HL-60 (cell line): ENCODE measurements at regions not wholly inside any gene's neighbourhood (a gene's known extent, or its start where the extent isn't known, plus 50 kb on each side); places are given as distances from the start of the nearest gene placed in this dataset.

ENCODE experiments used
- DNase-seq, 2 experiments: peaks; one replicate each; pipeline ENCODE4 v3.0.0-alpha.2; 2010 to 2020; ENCODE audit warnings: low read depth in 1 of 2, low spot score in 1 of 2
- H3K27ac ChIP-seq: fragments of 250-450 bp; sonication (Bioruptor Pico); replicated peaks from 2 replicates; pipeline ENCODE4 v1.5.1; 2020; ENCODE audit warnings: mild to moderate bottlenecking, moderate library complexity
- H3K27me3 ChIP-seq: fragments of 250-450 bp; sonication (Bioruptor Pico); 2 replicates; pipeline ENCODE4 v1.5.1; 2021; ENCODE audit warnings: mild to moderate bottlenecking, moderate library complexity; ENCODE audit not compliant: insufficient read depth, poor library complexity, severe bottlenecking
- H3K4me3 ChIP-seq: replicated peaks from 2 replicates; pipeline ENCODE4 v1.5.1; 2011; ENCODE audit warnings: mild to moderate bottlenecking, control low read depth, low read length; ENCODE audit not compliant: insufficient read depth
- CTCF ChIP-seq: IDR thresholded peaks from one replicate; pipeline ENCODE4 v1.5.1; 2011; ENCODE audit warnings: low read length, control low read depth, inconsistent platforms; ENCODE audit not compliant: insufficient read depth
- GABPA ChIP-seq: IDR thresholded peaks from 2 replicates; pipeline ENCODE4 v1.6.1; 2012; ENCODE audit warnings: low read depth
- POLR2AphosphoS5 ChIP-seq: IDR thresholded peaks from 2 replicates; pipeline ENCODE4 v1.6.1; 2012; ENCODE audit warnings: low read depth
- SPI1 ChIP-seq: IDR thresholded peaks from 2 replicates; pipeline ENCODE4 v1.6.1; 2012; ENCODE audit warnings: low read depth, mild to moderate bottlenecking, borderline replicate concordance
- TF ChIP-seq, protein P1 (sequence below): IDR thresholded peaks from 2 replicates; pipeline ENCODE4 v1.6.1; 2012; ENCODE audit warnings: low read depth; ENCODE audit not compliant: insufficient replicate concordance

GRCh38 chr10:6980353-6980752, 400.3 kb upstream of the PRKCQ start:
- Histone ChIP-seq H3K27me3 (no peaks in the 10 kb centered on the region), H3K27ac (no peak overlapping the region), H3K4me3 (no peak overlapping the region)
- TF ChIP-seq, protein P1, sequence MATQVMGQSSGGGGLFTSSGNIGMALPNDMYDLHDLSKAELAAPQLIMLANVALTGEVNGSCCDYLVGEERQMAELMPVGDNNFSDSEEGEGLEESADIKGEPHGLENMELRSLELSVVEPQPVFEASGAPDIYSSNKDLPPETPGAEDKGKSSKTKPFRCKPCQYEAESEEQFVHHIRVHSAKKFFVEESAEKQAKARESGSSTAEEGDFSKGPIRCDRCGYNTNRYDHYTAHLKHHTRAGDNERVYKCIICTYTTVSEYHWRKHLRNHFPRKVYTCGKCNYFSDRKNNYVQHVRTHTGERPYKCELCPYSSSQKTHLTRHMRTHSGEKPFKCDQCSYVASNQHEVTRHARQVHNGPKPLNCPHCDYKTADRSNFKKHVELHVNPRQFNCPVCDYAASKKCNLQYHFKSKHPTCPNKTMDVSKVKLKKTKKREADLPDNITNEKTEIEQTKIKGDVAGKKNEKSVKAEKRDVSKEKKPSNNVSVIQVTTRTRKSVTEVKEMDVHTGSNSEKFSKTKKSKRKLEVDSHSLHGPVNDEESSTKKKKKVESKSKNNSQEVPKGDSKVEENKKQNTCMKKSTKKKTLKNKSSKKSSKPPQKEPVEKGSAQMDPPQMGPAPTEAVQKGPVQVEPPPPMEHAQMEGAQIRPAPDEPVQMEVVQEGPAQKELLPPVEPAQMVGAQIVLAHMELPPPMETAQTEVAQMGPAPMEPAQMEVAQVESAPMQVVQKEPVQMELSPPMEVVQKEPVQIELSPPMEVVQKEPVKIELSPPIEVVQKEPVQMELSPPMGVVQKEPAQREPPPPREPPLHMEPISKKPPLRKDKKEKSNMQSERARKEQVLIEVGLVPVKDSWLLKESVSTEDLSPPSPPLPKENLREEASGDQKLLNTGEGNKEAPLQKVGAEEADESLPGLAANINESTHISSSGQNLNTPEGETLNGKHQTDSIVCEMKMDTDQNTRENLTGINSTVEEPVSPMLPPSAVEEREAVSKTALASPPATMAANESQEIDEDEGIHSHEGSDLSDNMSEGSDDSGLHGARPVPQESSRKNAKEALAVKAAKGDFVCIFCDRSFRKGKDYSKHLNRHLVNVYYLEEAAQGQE, result no peak
- TF ChIP-seq CTCF (no peak), GABPA (no peak), SPI1 (no peak), POLR2AphosphoS5 (no peak)
- no peak for DNase-seq

- TF ChIP-seq POLR2AphosphoS5 (no peak), SPI1 (no peak), GABPA (no peak), CTCF (no peak)
- TF ChIP-seq, protein P1, result no peak
- no peak overlapping the region for H3K4me3 ChIP-seq
- no peak for DNase-seq
- H3K27me3 ChIP-seq, result no peaks in the 10 kb centered on the region
- no peak overlapping the region for H3K27ac ChIP-seq
Observed at GRCh38 chr10:6979371-6979770, 399.3 kb upstream of the PRKCQ start.

DNA sequence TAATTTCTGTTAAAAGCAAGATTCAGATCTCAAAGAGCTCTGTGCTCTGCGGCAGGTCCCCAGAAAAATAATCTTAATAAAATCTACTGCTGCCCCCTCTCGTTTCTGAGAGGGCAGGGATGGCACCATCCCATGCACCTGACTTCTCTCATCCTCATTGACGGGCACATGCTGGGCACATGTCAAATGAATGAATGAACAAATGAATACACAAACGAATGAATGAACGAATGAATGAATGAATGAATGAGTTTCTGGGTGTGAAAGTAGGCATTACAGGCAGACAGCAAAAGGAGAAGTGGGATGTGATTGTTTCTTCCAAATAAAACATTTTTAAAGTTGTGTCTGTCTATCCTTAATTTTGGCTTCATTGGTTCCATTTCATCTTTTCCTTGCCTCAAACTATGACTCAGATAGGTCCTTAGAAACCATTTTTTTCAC, 398.1 kb upstream of the PRKCQ start:
- no peak overlapping the region for H3K4me3 ChIP-seq
- no peak for TF ChIP-seq POLR2AphosphoS5
- TF ChIP-seq, protein P1, result no peak
- no peak for TF ChIP-seq SPI1
- TF ChIP-seq CTCF, result no peak
- no peak for TF ChIP-seq GABPA

More for the DNA sequence above, 398.1 kb upstream of the PRKCQ start:
- no peak for DNase-seq
- Histone ChIP-seq H3K27me3 (no peaks in the 10 kb centered on the region), H3K27ac (no peak overlapping the region)
